OCI-LY1 (cell line): ENCODE measurements at regions not wholly inside any gene's neighbourhood (a gene's known extent, or its start where the extent isn't known, plus 50 kb on each side); places are given as distances from the start of the nearest gene placed in this dataset.

ENCODE experiments used
- H2AFZ ChIP-seq: fragments of 200-600 bp; sonication (generic), shearing (Covaris generic); 2 replicates; pipeline ENCODE4 v1.6.0; 2014; ENCODE audit warnings: antibody characterized with exemption, mild to moderate bottlenecking, low read length
- H3F3A ChIP-seq: fragments of 200-600 bp; sonication (generic), shearing (Covaris generic); 2 replicates; pipeline ENCODE4 v1.6.0; 2014; ENCODE audit warnings: mild to moderate bottlenecking, antibody characterized with exemption, low read length, moderate library complexity; ENCODE audit not compliant: insufficient read depth
- H3K27ac ChIP-seq: fragments of 200-600 bp; sonication (generic); 2 replicates; pipeline ENCODE4 v1.5.1; 2014; ENCODE audit warnings: low read length, mixed run types, mild to moderate bottlenecking, low read depth; ENCODE audit not compliant: poor library complexity, severe bottlenecking
- H3K27me3 ChIP-seq: fragments of 200-600 bp; sonication (generic); 2 replicates; pipeline ENCODE4 v1.6.0; 2014; ENCODE audit warnings: antibody characterized with exemption, mild to moderate bottlenecking, low read length, moderate library complexity; ENCODE audit not compliant: insufficient read depth
- H3K36me3 ChIP-seq: fragments of 200-600 bp; sonication (generic); 2 replicates; pipeline ENCODE4 v1.6.1; 2014; ENCODE audit warnings: mild to moderate bottlenecking, antibody characterized with exemption, low read length, moderate library complexity, mixed read lengths; ENCODE audit not compliant: insufficient read depth
- H3K4me1 ChIP-seq: fragments of 200-600 bp; sonication (generic); 2 replicates; pipeline ENCODE4 v1.5.1; 2014; ENCODE audit warnings: mild to moderate bottlenecking, low read length, moderate library complexity; ENCODE audit not compliant: insufficient read depth, severe bottlenecking
- H3K4me2 ChIP-seq: fragments of 200-600 bp; sonication (generic), shearing (Covaris generic); 2 replicates; pipeline ENCODE4 v1.6.1; 2014; ENCODE audit warnings: low read length
- H3K4me3 ChIP-seq: fragments of 200-600 bp; sonication (generic); 2 replicates; pipeline ENCODE4 v1.5.1; 2014; ENCODE audit warnings: low read length, low read depth, mild to moderate bottlenecking, mixed read lengths; ENCODE audit not compliant: poor library complexity, severe bottlenecking
- H3K79me2 ChIP-seq: fragments of 200-600 bp; shearing (Covaris generic); 2 replicates; pipeline ENCODE4 v1.6.1; 2016; ENCODE audit warnings: mixed run types, low read length, mixed read lengths; ENCODE audit not compliant: insufficient read depth
- H3K9ac ChIP-seq: fragments of 200-600 bp; sonication (generic), shearing (Covaris generic); 2 replicates; pipeline ENCODE4 v1.6.1; 2014; ENCODE audit warnings: mild to moderate bottlenecking, low read length, mixed read lengths
- H3K9me2 ChIP-seq: fragments of 200-600 bp; sonication (generic), shearing (Covaris generic); 2 replicates; pipeline ENCODE4 v1.6.1; 2014; ENCODE audit warnings: low read depth, mild to moderate bottlenecking, low read length, mixed read lengths
- H3K9me3 ChIP-seq: fragments of 200-600 bp; shearing (Covaris generic); 2 replicates; pipeline ENCODE4 v1.6.1; 2014; ENCODE audit warnings: low read length, mixed read lengths
- H4K20me1 ChIP-seq: fragments of 200-600 bp; sonication (generic), shearing (Covaris generic); 2 replicates; pipeline ENCODE4 v1.6.0; 2016; ENCODE audit warnings: mild to moderate bottlenecking, low read length; ENCODE audit not compliant: insufficient read depth
- CTCF ChIP-seq: fragments of 200-600 bp; sonication (generic), shearing (Covaris generic); IDR thresholded peaks from 2 replicates; pipeline ENCODE4 v1.5.1; 2017; ENCODE audit warnings: mild to moderate bottlenecking, antibody characterized with exemption, low read length, moderate library complexity, mixed read lengths
- EZH2 ChIP-seq: fragments of 200-600 bp; sonication (generic), shearing (Covaris generic); IDR thresholded peaks from 2 replicates; pipeline ENCODE4 v1.8.0; 2017; ENCODE audit warnings: borderline replicate concordance, mixed run types, mild to moderate bottlenecking, antibody characterized with exemption, low read length, moderate library complexity, mixed read lengths

- H3K27me3 ChIP-seq: no peaks in the 10 kb centered on the region
- no peak overlapping the region for H3K27ac ChIP-seq
- no peaks in the 10 kb centered on the region for H3F3A ChIP-seq
- H3K9me3 ChIP-seq: no peaks in the 10 kb centered on the region
- H3K4me2 ChIP-seq: no peak overlapping the region
- no peak overlapping the region for H3K9ac ChIP-seq
- no peaks in the 10 kb centered on the region for H3K9me2 ChIP-seq
- H4K20me1 ChIP-seq: no peaks in the 10 kb centered on the region
- no peaks in the 10 kb centered on the region for H3K36me3 ChIP-seq
- TF ChIP-seq EZH2 (no peak), CTCF (no peak)
- H2AFZ ChIP-seq: no peak overlapping the region
- no peaks in the 10 kb centered on the region for H3K4me1 ChIP-seq
- H3K4me3 ChIP-seq: no peak overlapping the region
- no peaks in the 10 kb centered on the region for H3K79me2 ChIP-seq
These were observed 297.3 kb upstream of the LCORL start for GRCh38 chr4:18318682-18319388.

GRCh38 chr4:18314731-18315130 lies 293.2 kb upstream of the LCORL start:
- Histone ChIP-seq H3K4me3 (no peak overlapping the region), H3K9ac (no peak overlapping the region), H3K9me3 (no peaks in the 10 kb centered on the region), H4K20me1 (no peaks in the 10 kb centered on the region), H3F3A (no peaks in the 10 kb centered on the region), H2AFZ (no peak overlapping the region), H3K4me1 (no peaks in the 10 kb centered on the region), H3K27ac (no peak overlapping the region), H3K27me3 (no peaks in the 10 kb centered on the region), H3K36me3 (no peaks in the 10 kb centered on the region), H3K4me2 (no peak overlapping the region), H3K9me2 (no peaks in the 10 kb centered on the region), H3K79me2 (no peaks in the 10 kb centered on the region)
- TF ChIP-seq CTCF (no peak), EZH2 (no peak)

GRCh38 chr4:18297684-18298083 lies 276.1 kb upstream of the LCORL start:
- H4K20me1 ChIP-seq: no peaks in the 10 kb centered on the region
- no peak overlapping the region for H3K4me3 ChIP-seq
- no peaks in the 10 kb centered on the region for H3K9me3 ChIP-seq
- H3K9ac ChIP-seq: no peak overlapping the region
- no peak overlapping the region for H2AFZ ChIP-seq
- no peaks in the 10 kb centered on the region for H3F3A ChIP-seq
- no peaks in the 10 kb centered on the region for H3K27me3 ChIP-seq
- H3K27ac ChIP-seq: no peak overlapping the region
- TF ChIP-seq CTCF (no peak), EZH2 (no peak)
- no peaks in the 10 kb centered on the region for H3K4me1 ChIP-seq
- no peaks in the 10 kb centered on the region for H3K36me3 ChIP-seq
- H3K9me2 ChIP-seq: no peaks in the 10 kb centered on the region
- no peak overlapping the region for H3K4me2 ChIP-seq
- no peaks in the 10 kb centered on the region for H3K79me2 ChIP-seq
